ENCODE measurements at regions not wholly inside any gene's neighbourhood (a gene's known extent, or its start where the extent isn't known, plus 50 kb on each side); places are given as distances from the start of the nearest gene placed in this dataset.

GRCh38 chr7:136142583-136142982 is 165.4 kb upstream of the MTPN start:
- no peaks in the 10 kb centered on the region for H3K9me3 ChIP-seq (ENCODE audit: insufficient read depth, low read depth, low read length)
- no peak overlapping the region for H3K9ac ChIP-seq (ENCODE audit: low read depth, low read length)
- no peaks in the 10 kb centered on the region for H3K36me3 ChIP-seq (ENCODE audit: insufficient read depth, low read length)
- no peak overlapping the region for H3K27ac ChIP-seq (ENCODE audit: low read depth, low read length)
- no peaks in the 10 kb centered on the region for H3K27me3 ChIP-seq (ENCODE audit: insufficient read depth, low read length)
- no peak overlapping the region for H3K4me3 ChIP-seq (ENCODE audit: low read length)
- H3K4me1 ChIP-seq (ENCODE audit: insufficient read depth, low read length): no peaks in the 10 kb centered on the region
- 91% methylated on average over 2 of the region's 2 CpGs for WGBS

- Histone ChIP-seq H3K9me3 (ENCODE audit: insufficient read depth, low read depth, low read length) (no peaks in the 10 kb centered on the region), H3K36me3 (ENCODE audit: insufficient read depth, low read length) (no peaks in the 10 kb centered on the region), H3K4me1 (ENCODE audit: insufficient read depth, low read length) (peaks cover 9% of the 10 kb centered on the region), H3K4me3 (ENCODE audit: low read length) (no peak overlapping the region), H3K27ac (ENCODE audit: low read depth, low read length) (no peak overlapping the region), H3K9ac (ENCODE audit: low read depth, low read length) (no peak overlapping the region), H3K27me3 (ENCODE audit: insufficient read depth, low read length) (no peaks in the 10 kb centered on the region)
- 93% methylated on average over 3 of the region's 3 CpGs for WGBS
These were observed 163.3 kb upstream of the MTPN start for GRCh38 chr7:136140469-136140868.

- H3K4me3 ChIP-seq (ENCODE audit: low read length): no peak overlapping the region
- no peak overlapping the region for H3K9ac ChIP-seq (ENCODE audit: low read depth, low read length)
- no peaks in the 10 kb centered on the region for H3K9me3 ChIP-seq (ENCODE audit: insufficient read depth, low read depth, low read length)
- H3K4me1 ChIP-seq (ENCODE audit: insufficient read depth, low read length): peaks cover 13% of the 10 kb centered on the region
- no peak overlapping the region for H3K27ac ChIP-seq (ENCODE audit: low read depth, low read length)
- 80% methylated on average over 5 of the region's 6 CpGs for WGBS
- H3K36me3 ChIP-seq (ENCODE audit: insufficient read depth, low read length): no peaks in the 10 kb centered on the region
- no peaks in the 10 kb centered on the region for H3K27me3 ChIP-seq (ENCODE audit: insufficient read depth, low read length)
These were observed 162.3 kb upstream of the MTPN start for GRCh38 chr7:136139417-136139816.

GRCh38 chr7:136138991-136139390 is 161.8 kb upstream of the MTPN start:
- no peaks in the 10 kb centered on the region for H3K9me3 ChIP-seq (ENCODE audit: insufficient read depth, low read depth, low read length)
- no peaks in the 10 kb centered on the region for H3K36me3 ChIP-seq (ENCODE audit: insufficient read depth, low read length)
- H3K9ac ChIP-seq (ENCODE audit: low read depth, low read length): no peak overlapping the region
- 97% methylated on average over 3 of the region's 3 CpGs for WGBS
- no peak overlapping the region for H3K27ac ChIP-seq (ENCODE audit: low read depth, low read length)
- no peaks in the 10 kb centered on the region for H3K27me3 ChIP-seq (ENCODE audit: insufficient read depth, low read length)
- H3K4me1 ChIP-seq (ENCODE audit: insufficient read depth, low read length): peaks cover 13% of the 10 kb centered on the region
- H3K4me3 ChIP-seq (ENCODE audit: low read length): no peak overlapping the region

- WGBS: 94% methylated on average over 6 of the region's 6 CpGs
- no peaks in the 10 kb centered on the region for H3K9me3 ChIP-seq (ENCODE audit: insufficient read depth, low read depth, low read length)
- H3K27me3 ChIP-seq (ENCODE audit: insufficient read depth, low read length): no peaks in the 10 kb centered on the region
- H3K4me1 ChIP-seq (ENCODE audit: insufficient read depth, low read length): peaks cover 21% of the 10 kb centered on the region
- H3K36me3 ChIP-seq (ENCODE audit: insufficient read depth, low read length): no peaks in the 10 kb centered on the region
- no peak overlapping the region for H3K9ac ChIP-seq (ENCODE audit: low read depth, low read length)
- no peak overlapping the region for H3K27ac ChIP-seq (ENCODE audit: low read depth, low read length)
- H3K4me3 ChIP-seq (ENCODE audit: low read length): no peak overlapping the region
These were observed 159.8 kb upstream of the MTPN start for GRCh38 chr7:136136906-136137454.

GRCh38 chr7:136134503-136134902 is 157.3 kb upstream of the MTPN start:
- peak overlapping the region; percentile 4; the same call in 1 of the 2 replicates for H3K27ac ChIP-seq (ENCODE audit: low read depth, low read length)
- peaks cover 21% of the 10 kb centered on the region for H3K4me1 ChIP-seq (ENCODE audit: insufficient read depth, low read length)
- no peak overlapping the region for H3K9ac ChIP-seq (ENCODE audit: low read depth, low read length)
- no peaks in the 10 kb centered on the region for H3K36me3 ChIP-seq (ENCODE audit: insufficient read depth, low read length)
- WGBS: 78% methylated on average over 3 of the region's 3 CpGs
- H3K27me3 ChIP-seq (ENCODE audit: insufficient read depth, low read length): no peaks in the 10 kb centered on the region
- H3K9me3 ChIP-seq (ENCODE audit: insufficient read depth, low read depth, low read length): no peaks in the 10 kb centered on the region
- H3K4me3 ChIP-seq (ENCODE audit: low read length): no peak overlapping the region

GRCh38 chr7:136133551-136133950 is 156.4 kb upstream of the MTPN start:
- 83% methylated on average over 2 of the region's 3 CpGs for WGBS
- Histone ChIP-seq H3K36me3 (ENCODE audit: insufficient read depth, low read length) (no peaks in the 10 kb centered on the region), H3K27me3 (ENCODE audit: insufficient read depth, low read length) (no peaks in the 10 kb centered on the region), H3K9ac (ENCODE audit: low read depth, low read length) (no peak overlapping the region), H3K9me3 (ENCODE audit: insufficient read depth, low read depth, low read length) (no peaks in the 10 kb centered on the region), H3K27ac (ENCODE audit: low read depth, low read length) (no peak overlapping the region), H3K4me3 (ENCODE audit: low read length) (no peak overlapping the region), H3K4me1 (ENCODE audit: insufficient read depth, low read length) (peaks cover 21% of the 10 kb centered on the region)

- WGBS: 92% methylated on average over 3 of the region's 3 CpGs
- H3K4me1 ChIP-seq (ENCODE audit: insufficient read depth, low read length): peaks cover 12% of the 10 kb centered on the region; the same call in 1 of the 2 replicates
- no peak overlapping the region for H3K27ac ChIP-seq (ENCODE audit: low read depth, low read length)
- H3K27me3 ChIP-seq (ENCODE audit: insufficient read depth, low read length): no peaks in the 10 kb centered on the region
- H3K9ac ChIP-seq (ENCODE audit: low read depth, low read length): no peak overlapping the region
- H3K4me3 ChIP-seq (ENCODE audit: low read length): no peak overlapping the region
- H3K9me3 ChIP-seq (ENCODE audit: insufficient read depth, low read depth, low read length): no peaks in the 10 kb centered on the region
- H3K36me3 ChIP-seq (ENCODE audit: insufficient read depth, low read length): no peaks in the 10 kb centered on the region
These were observed 154.1 kb upstream of the MTPN start for GRCh38 chr7:136131304-136131630.

- Histone ChIP-seq H3K27ac (ENCODE audit: low read depth, low read length) (no peak overlapping the region), H3K4me1 (ENCODE audit: insufficient read depth, low read length) (peaks cover 12% of the 10 kb centered on the region; the same call in 1 of the 2 replicates), H3K27me3 (ENCODE audit: insufficient read depth, low read length) (no peaks in the 10 kb centered on the region), H3K36me3 (ENCODE audit: insufficient read depth, low read length) (no peaks in the 10 kb centered on the region), H3K4me3 (ENCODE audit: low read length) (no peak overlapping the region), H3K9me3 (ENCODE audit: insufficient read depth, low read depth, low read length) (no peaks in the 10 kb centered on the region), H3K9ac (ENCODE audit: low read depth, low read length) (no peak overlapping the region)
- WGBS: 96% methylated on average over 5 of the region's 6 CpGs
These were observed 153.5 kb upstream of the MTPN start for GRCh38 chr7:136130511-136131303.

GRCh38 chr7:136128050-136128449 is 150.9 kb upstream of the MTPN start:
- Histone ChIP-seq H3K27ac (ENCODE audit: low read depth, low read length) (no peak overlapping the region), H3K9ac (ENCODE audit: low read depth, low read length) (no peak overlapping the region), H3K36me3 (ENCODE audit: insufficient read depth, low read length) (no peaks in the 10 kb centered on the region), H3K4me1 (ENCODE audit: insufficient read depth, low read length) (no peaks in the 10 kb centered on the region), H3K4me3 (ENCODE audit: low read length) (no peak overlapping the region), H3K27me3 (ENCODE audit: insufficient read depth, low read length) (no peaks in the 10 kb centered on the region), H3K9me3 (ENCODE audit: insufficient read depth, low read depth, low read length) (no peaks in the 10 kb centered on the region)
- WGBS: 90% methylated on average over 3 of the region's 3 CpGs

- no peaks in the 10 kb centered on the region for H3K4me1 ChIP-seq (ENCODE audit: insufficient read depth, low read length)
- H3K36me3 ChIP-seq (ENCODE audit: insufficient read depth, low read length): no peaks in the 10 kb centered on the region
- WGBS: 84% methylated on average over 3 of the region's 3 CpGs
- no peak overlapping the region for H3K27ac ChIP-seq (ENCODE audit: low read depth, low read length)
- H3K4me3 ChIP-seq (ENCODE audit: low read length): no peak overlapping the region
- no peaks in the 10 kb centered on the region for H3K27me3 ChIP-seq (ENCODE audit: insufficient read depth, low read length)
- H3K9me3 ChIP-seq (ENCODE audit: insufficient read depth, low read depth, low read length): no peaks in the 10 kb centered on the region
- no peak overlapping the region for H3K9ac ChIP-seq (ENCODE audit: low read depth, low read length)
These were observed 146.2 kb upstream of the MTPN start for GRCh38 chr7:136123352-136123751.

Data from HUES64 (cell line).